HG03558 (cell line): ENCODE measurements at regions not wholly inside any gene's neighbourhood (a gene's known extent, or its start where the extent isn't known, plus 50 kb on each side); places are given as distances from the start of the nearest gene placed in this dataset.

ENCODE experiments used
- ATAC-seq: cut with Tn5 transposase; IDR thresholded peaks from one replicate; pipeline ENCODE4 v1.9.1; 2021; ENCODE audit warnings: moderate number of reproducible peaks; ENCODE audit not compliant: unreplicated experiment; ENCODE audit errors: extremely low read depth

GRCh38 chr2:196307775-196308305, 136.5 kb upstream of the STK17B start:
- ATAC-seq = no peak

GRCh38 chr2:196309691-196310090, 138.3 kb upstream of the STK17B start:
- no peak for ATAC-seq

- ATAC-seq = no peak
Measured at GRCh38 chr2:196314157-196314556, 142.8 kb upstream of the STK17B start.

GRCh38 chr2:196314780-196315179, 143.4 kb upstream of the STK17B start:
- no peak for ATAC-seq

- ATAC-seq = no peak
Measured at GRCh38 chr2:196315388-196316049, 144.1 kb upstream of the STK17B start.

GRCh38 chr2:196316050-196316430, 144.7 kb upstream of the STK17B start:
- ATAC-seq = no peak

- ATAC-seq = no peak
Measured at GRCh38 chr2:196318517-196319377, 147.4 kb upstream of the STK17B start.

- no peak for ATAC-seq
Measured at GRCh38 chr2:196322973-196323810, 151.8 kb upstream of the STK17B start.

- ATAC-seq = no peak
Measured at GRCh38 chr2:196324211-196324610, 152.8 kb upstream of the STK17B start.

- no peak for ATAC-seq
Measured at GRCh38 chr2:196328088-196328680, 156.8 kb upstream of the STK17B start.

- ATAC-seq = no peak
Measured at GRCh38 chr2:196329959-196330358, 158.6 kb upstream of the STK17B start.

- no peak for ATAC-seq
Measured at GRCh38 chr2:196330645-196331044, 159.3 kb upstream of the STK17B start.

GRCh38 chr2:196331143-196331542, 159.8 kb upstream of the STK17B start:
- no peak for ATAC-seq

- ATAC-seq = no peak
Measured at GRCh38 chr2:196331851-196332250, 160.5 kb upstream of the STK17B start.

GRCh38 chr2:196333397-196333796, 162.0 kb upstream of the STK17B start:
- ATAC-seq = no peak

- ATAC-seq = no peak
Measured at GRCh38 chr2:196334710-196335109, 163.3 kb upstream of the STK17B start.

- ATAC-seq = no peak
Measured at GRCh38 chr2:196335221-196335634, 163.8 kb upstream of the STK17B start.

- ATAC-seq = no peak
Measured at GRCh38 chr2:196336207-196336606, 164.8 kb upstream of the STK17B start.

GRCh38 chr2:196336715-196337114, 165.3 kb upstream of the STK17B start:
- ATAC-seq = no peak
